Peyer's patch (tissue), 4 donors: ENCODE measurements at regions not wholly inside any gene's neighbourhood (a gene's known extent, or its start where the extent isn't known, plus 50 kb on each side); places are given as distances from the start of the nearest gene placed in this dataset.

Experiments used
- POLR2A ChIP-seq, 2 donors: fragments of 450-650 bp; IDR thresholded peaks; one replicate each; pipeline ENCODE4 v1.5.1; 2017; ENCODE audit warnings: antibody characterized with exemption in 2 of 2, mild to moderate bottlenecking in 2 of 2, moderate library complexity in 2 of 2
- TF ChIP-seq, protein P1 (sequence below), 6 experiments: fragments of 450-650 bp in 4 of 6; fragments of 200-600 bp in 2 of 6; sonication (generic) in 1 of 6; IDR thresholded peaks; one replicate each; pipeline ENCODE4 v1.5.1; 2017 to 2019; ENCODE audit warnings: antibody characterized with exemption in 6 of 6, mild to moderate bottlenecking in 3 of 6, moderate library complexity in 1 of 6

- TF ChIP-seq, protein P1, sequence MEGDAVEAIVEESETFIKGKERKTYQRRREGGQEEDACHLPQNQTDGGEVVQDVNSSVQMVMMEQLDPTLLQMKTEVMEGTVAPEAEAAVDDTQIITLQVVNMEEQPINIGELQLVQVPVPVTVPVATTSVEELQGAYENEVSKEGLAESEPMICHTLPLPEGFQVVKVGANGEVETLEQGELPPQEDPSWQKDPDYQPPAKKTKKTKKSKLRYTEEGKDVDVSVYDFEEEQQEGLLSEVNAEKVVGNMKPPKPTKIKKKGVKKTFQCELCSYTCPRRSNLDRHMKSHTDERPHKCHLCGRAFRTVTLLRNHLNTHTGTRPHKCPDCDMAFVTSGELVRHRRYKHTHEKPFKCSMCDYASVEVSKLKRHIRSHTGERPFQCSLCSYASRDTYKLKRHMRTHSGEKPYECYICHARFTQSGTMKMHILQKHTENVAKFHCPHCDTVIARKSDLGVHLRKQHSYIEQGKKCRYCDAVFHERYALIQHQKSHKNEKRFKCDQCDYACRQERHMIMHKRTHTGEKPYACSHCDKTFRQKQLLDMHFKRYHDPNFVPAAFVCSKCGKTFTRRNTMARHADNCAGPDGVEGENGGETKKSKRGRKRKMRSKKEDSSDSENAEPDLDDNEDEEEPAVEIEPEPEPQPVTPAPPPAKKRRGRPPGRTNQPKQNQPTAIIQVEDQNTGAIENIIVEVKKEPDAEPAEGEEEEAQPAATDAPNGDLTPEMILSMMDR (IDR thresholded peaks at IDR 0.05), result no peak
- TF ChIP-seq POLR2A (IDR thresholded peaks at IDR 0.05), result no peak
These were observed 995.5 kb downstream of the MCTP2 start for GRCh38 chr15:95226835-95227234.
